Glomerular endothelial cell (primary cell): ENCODE measurements at regions not wholly inside any gene's neighbourhood (a gene's known extent, or its start where the extent isn't known, plus 50 kb on each side); places are given as distances from the start of the nearest gene placed in this dataset.

Experiments
- DNase-seq: peaks from one replicate; pipeline ENCODE4 v3.0.0-alpha.2; 2011; ENCODE audit warnings: low read depth, low spot score; ENCODE audit errors: extremely low read depth

GRCh38 chr5:13569090-13569715, 375.3 kb downstream of the DNAH5 start:
- DNase-seq: no peak

GRCh38 chr5:13567819-13568218, 376.7 kb downstream of the DNAH5 start:
- no peak for DNase-seq

DNA sequence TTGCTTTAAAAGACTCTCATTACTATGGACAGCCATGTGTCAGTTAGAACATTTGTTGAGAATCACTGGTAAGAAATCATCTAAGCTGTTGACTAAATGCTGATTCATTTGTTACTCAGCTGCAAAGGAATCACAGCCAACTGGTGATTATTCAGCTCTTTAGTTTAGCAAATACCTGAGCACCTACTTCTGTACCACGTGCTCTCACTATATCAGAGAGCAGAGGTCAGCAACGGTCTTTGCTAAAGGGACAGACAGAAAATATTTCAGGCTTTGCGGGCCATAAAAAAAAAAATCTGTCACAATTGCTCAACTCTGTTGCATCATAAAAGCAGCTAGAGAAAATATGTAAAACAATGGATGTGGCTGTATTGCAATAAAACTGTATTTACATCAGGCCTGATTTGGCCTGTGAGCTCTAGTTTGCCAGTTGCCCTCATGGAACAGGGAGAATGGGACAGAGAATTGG, 377.6 kb downstream of the DNAH5 start:
- no peak for DNase-seq

GRCh38 chr5:13558408-13558807, 386.1 kb downstream of the DNAH5 start:
- DNase-seq: no peak

GRCh38 chr5:13553896-13554295, 390.6 kb downstream of the DNAH5 start:
- DNase-seq: no peak

DNA sequence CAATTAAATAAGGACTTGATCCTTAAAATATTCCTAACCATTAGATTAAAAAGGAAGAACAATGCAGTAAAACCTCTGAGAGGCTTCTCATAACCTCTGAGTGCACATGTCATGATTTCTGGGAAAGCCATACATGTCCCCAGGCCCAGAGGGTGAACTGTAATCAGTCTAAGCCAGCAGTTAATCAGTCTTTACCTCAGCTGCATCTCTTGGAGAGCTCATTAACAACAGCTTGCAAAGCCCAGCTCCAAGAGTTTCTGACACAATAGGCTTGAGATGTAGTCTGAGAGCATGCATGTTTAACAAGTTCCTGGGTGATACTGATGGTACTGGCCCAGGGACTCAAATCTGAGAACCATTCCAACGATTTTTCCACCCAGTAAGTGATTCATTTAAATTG, 392.1 kb downstream of the DNAH5 start:
- DNase-seq: no peak

DNA sequence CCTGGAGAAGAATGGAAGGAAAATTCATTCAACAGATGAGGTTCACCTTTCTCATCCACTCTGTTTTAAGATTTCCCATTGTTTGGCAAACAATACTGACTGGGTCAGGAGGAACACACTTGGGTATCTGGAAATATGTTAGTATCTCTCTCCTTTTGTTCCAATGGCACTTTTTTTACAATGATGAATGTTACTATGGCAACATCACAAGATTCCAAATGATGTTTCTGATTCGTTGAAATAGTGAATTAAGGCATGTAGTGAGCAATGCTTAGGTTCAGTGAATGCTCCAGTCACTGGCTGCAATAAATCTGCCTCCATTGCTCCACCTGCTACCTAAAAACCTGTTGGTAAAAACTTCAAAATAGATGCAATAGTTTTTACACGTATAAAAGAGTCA, 392.8 kb downstream of the DNAH5 start:
- no peak for DNase-seq

- no peak for DNase-seq
These were observed 404.2 kb downstream of the DNAH5 start for GRCh38 chr5:13540168-13540750.

- DNase-seq: no peak
These were observed 407.6 kb downstream of the DNAH5 start for GRCh38 chr5:13536933-13537332.

GRCh38 chr5:13533833-13534232, 410.7 kb downstream of the DNAH5 start:
- no peak for DNase-seq

GRCh38 chr5:13529300-13529699, 415.2 kb downstream of the DNAH5 start:
- DNase-seq: no peak

DNA sequence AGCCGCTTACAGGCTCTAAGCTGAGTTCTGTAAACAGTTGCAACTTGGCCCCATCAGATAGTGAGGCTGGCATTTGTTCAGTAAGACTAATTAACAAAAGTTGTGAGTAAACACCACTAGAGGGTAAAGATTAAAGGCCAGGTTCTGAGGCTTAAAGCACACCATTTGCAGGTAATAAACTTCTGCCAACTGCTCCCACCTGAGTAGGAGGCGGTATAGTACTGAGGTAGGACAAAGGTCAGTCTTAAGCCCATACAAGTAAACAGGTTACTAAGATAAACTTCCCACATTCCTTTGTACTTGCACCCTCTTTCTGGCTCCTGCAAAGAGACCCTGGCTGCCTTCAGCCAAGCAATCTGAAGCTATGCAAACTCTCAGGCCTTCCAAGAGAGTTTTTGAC, 419.6 kb downstream of the DNAH5 start:
- DNase-seq: no peak

DNA sequence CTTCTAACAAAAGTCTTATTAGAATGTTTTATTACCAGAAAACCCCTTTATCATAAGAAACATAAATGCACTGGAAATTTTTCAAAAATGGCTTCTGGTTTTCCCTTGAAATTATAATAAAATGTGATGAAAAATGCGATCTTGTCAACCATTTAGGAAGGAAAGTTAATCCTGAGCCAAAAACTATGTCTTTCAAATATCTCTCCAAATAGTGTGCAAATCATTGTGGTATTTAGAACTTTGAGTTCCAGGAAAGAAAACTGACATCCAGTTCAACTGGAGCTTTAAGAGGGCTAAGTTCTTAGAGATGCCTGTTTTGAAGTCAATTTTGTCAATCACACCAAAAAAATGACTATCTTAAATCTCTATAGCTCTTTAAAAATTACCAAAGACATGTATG, 425.4 kb downstream of the DNAH5 start:
- DNase-seq: no peak

GRCh38 chr5:13516195-13516594, 428.3 kb downstream of the DNAH5 start:
- DNase-seq: no peak

- no peak for DNase-seq
These were observed 433.0 kb downstream of the DNAH5 start for GRCh38 chr5:13511442-13511841.

DNA sequence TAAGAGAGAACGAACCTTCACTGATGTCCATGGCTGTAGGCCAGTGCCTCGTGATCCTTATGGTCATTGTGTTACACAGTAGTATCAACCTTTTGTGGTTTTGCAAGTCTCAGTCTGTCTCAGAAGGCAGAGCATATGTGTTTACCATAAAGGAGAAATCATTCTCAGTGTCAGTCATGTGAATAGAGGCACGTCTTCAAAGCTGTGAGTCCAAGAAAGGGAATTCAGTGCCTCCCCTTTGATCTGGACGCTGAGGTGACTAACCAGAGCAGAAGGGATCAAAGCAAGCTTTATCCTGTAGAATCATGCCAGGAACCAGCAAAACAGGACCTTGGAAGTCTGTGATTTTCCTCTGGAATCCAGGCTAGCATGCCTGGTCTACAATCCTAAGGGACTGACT, 433.9 kb downstream of the DNAH5 start:
- DNase-seq: no peak

GRCh38 chr5:13508559-13508958, 435.9 kb downstream of the DNAH5 start:
- DNase-seq: no peak

GRCh38 chr5:13505326-13505725, 439.2 kb downstream of the DNAH5 start:
- DNase-seq: no peak

DNA sequence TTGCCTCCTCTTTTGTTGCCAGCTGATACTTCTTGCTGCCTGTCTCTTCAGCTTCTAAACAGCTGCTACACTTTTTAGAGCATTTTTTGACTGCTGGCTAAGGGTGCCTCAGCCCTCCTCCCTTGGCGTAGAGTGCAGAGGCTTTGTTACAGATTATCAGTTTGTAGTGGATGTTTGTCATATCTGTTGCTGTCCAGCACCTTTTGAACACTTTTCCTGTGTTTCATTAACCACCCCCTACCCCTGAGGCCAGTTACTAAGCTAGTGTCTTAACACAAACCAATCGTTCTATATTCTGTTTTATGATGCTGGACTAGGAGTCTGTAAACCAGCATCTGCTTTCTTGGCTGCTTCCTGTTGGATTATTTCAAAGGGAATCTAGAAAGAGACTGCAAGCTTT, 441.5 kb downstream of the DNAH5 start:
- no peak for DNase-seq

DNA sequence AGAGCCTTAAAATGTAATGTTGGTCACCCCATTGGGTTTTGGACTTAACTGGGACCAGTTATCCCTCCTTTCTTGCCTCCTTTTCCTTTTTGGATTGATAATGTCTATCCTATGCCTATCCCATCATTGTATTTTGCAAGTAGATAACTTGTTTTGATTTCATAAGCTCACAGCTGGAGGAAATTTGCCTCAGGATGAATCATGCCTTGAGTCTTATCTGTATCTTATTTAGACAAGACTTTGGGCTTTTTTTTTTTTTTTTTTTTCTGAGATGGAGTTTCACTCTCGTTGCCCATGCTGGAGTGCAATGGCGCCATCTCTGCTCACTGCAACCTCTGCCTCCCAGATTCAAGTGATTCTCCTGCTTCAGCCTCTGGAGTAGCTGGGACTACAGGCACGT, 443.3 kb downstream of the DNAH5 start:
- no peak for DNase-seq

- no peak for DNase-seq
These were observed 446.2 kb downstream of the DNAH5 start for GRCh38 chr5:13498279-13498678.

DNA sequence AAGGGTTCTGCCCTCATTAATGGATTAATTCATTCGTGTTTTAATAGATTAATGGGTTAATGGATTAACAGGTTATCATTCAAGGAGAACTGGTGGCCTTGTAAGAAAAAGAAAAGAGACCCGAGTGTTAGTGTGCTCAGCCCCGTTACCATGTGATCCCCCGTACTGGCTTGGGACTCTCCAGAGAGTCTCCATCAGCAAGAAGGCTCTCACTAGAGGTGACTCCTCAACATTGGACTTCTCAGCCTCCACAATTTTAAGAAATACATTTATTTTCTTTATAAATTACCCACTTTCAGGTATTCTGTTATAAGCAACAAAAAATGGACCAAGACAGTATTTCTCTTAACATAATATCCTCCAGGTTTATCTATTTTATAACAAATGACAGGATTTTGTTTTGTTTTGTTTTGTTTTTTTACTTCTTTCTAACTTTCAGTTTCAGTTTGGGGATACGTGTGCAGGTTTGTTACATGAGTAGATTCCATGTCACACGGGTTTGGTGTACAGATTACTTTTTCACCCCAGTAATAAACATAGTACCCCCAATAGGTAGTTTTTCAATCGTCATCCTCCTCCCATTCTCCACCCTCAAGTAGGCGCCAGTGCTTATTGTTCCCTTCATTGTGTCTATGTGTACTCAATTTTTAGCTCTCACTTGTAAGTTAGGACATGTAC, 456.1 kb downstream of the DNAH5 start:
- DNase-seq: no peak
